ENCODE measurements at regions not wholly inside any gene's neighbourhood (a gene's known extent, or its start where the extent isn't known, plus 50 kb on each side); places are given as distances from the start of the nearest gene placed in this dataset. TPM values are rescaled to one million over a fixed set of nuclear protein-coding genes. Genes with fewer than 3 reads are reported as not detected.
"Not testable (repeated sequence)": the region's sequence is repeated elsewhere in the genome, so short reads cannot be mapped to it uniquely, and the experiment has no call there.

- Mint-ChIP-seq H3K27ac (ENCODE audit: unreplicated experiment) (no peak overlapping the region), H3K27me3 (ENCODE audit: low read depth) (peaks cover 30% of the 10 kb centered on the region), H3K9me3 (ENCODE audit: low read depth) (no peaks in the 10 kb centered on the region), H3K4me1 (ENCODE audit: low read depth) (no peaks in the 10 kb centered on the region), H3K36me3 (ENCODE audit: low read depth) (no peaks in the 10 kb centered on the region), H3K4me3 (ENCODE audit: unreplicated experiment) (no peak overlapping the region)
- DNase-seq (ENCODE audit: low spot score) = no peak
- TF ChIP-seq CTCF (IDR thresholded peaks at IDR 0.05) = no peak
These were observed 100.1 kb downstream of the CEP44 start for GRCh38 chr4:174383783-174384182.

DNA sequence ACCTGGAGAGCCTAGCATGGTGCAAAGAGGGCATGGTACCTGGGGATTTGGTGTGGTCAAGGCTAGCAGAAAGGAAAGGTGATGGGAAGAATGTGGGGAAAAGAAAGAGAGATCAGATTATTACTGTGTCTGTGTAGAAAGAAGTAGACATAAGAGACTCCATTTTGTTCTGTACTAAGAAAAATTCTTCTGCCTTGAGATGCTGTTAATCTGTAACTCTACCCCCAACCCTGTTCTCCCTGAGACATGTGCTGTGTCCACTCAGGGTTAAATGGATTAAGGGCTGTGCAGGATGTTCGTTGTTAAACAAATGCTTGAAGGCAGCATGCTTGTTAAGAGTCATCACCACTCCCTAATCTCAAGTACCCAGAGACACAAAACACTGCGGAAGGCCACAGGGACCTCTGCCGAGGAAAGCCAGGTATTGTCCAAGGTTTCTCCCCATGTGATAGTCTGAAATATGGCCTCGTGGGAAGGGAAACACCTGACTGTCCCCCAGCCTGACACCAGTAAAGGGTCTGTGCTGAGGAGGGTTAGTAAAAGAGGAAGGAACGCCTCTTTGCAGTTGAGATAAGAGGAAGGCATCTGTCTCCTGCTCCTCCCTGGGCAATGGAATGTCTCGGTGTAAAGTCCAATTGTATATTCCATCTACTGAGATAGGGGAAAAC, 99.4 kb downstream of the CEP44 start:
- not testable (repeated sequence) for H3K36me3 Mint-ChIP-seq (ENCODE audit: low read depth); H3K9me3 Mint-ChIP-seq (ENCODE audit: low read depth); H3K4me3 Mint-ChIP-seq (ENCODE audit: unreplicated experiment); H3K4me1 Mint-ChIP-seq (ENCODE audit: low read depth); DNase-seq (ENCODE audit: low spot score); H3K27ac Mint-ChIP-seq (ENCODE audit: unreplicated experiment)
- H3K27me3 Mint-ChIP-seq (ENCODE audit: low read depth) = peaks cover 34% of the 10 kb centered on the region

Small RNA genes lying in the stretch of these regions (microRNA-seq; reads per million reads assigned to microRNA genes)
- gene MIR4276 (ENCODE audit: borderline number of aligned reads) = not detected

All from chondrocyte (in vitro differentiated cells).